GM18511 (cell line): ENCODE measurements at regions not wholly inside any gene's neighbourhood (a gene's known extent, or its start where the extent isn't known, plus 50 kb on each side); places are given as distances from the start of the nearest gene placed in this dataset.

ENCODE experiments used
- ATAC-seq: cut with Tn5 transposase; IDR thresholded peaks from one replicate; pipeline ENCODE4 v1.9.1; 2021; ENCODE audit warnings: mild to moderate bottlenecking, moderate library complexity; ENCODE audit not compliant: unreplicated experiment

DNA sequence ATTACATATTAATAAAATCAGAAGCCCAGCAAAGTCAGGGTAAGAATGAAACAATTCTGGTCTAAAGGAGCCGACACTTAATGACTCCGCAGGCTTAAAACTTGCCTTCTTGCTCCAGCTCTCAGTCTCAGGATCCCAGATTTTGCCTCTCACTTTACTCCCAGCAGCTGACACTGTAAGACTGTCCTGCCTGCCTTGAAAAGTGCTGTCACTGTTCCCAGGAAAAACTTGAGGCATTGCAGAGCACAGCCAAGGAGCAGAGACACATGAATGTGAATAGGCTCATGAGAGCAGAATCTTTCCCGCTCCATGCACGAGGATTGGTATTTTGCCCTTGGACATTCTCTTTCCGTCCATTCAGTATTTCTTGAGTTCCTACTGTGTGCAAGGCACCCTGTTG, 457.6 kb upstream of the ZFHX3 start:
- no peak for ATAC-seq

DNA sequence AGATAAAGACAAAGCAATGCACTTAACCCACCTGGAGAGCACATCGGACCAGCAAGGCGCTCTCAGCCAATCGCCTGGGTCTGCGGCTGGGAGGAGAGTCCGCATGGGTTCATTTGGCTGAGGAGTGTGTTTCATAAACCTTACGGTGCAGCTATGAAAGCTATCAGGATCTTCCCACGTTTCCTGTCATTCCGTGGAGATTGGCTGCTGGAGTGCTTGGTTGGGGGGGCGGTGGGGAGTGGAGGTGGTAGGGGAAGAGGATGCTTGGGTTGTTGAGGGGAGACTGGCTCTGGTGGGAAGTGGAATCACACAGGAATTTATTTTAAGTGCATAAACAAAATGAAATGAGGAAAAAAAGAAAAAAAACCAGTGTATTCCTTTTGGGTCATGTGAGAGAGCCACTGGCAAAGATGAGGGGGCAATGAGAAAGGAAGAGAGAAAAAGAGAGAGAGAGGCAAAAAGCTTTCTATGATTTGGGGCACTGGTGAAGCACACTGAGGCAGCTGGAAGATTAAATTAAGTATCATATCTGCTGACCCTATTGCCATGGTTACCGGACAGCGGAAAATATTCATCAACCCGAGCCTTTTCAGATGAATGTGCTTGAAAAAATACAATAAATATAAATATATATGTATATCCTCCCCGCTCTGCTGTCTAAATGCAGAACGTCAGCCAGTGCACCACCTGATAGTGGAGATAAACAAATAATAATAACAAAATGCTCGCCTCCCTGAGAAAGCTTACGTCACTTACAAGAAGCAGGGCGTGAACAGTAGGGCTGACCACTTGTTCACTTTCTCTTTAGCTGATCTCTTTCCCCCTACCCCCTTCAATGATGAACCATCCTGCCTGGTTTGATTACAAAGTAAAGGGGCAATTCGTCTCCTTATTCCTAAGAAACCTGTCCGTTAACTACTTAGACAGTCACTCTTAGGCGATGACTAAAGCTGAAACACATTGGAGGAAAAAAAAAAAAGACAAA, 457.0 kb upstream of the ZFHX3 start:
- ATAC-seq, result no peak

DNA sequence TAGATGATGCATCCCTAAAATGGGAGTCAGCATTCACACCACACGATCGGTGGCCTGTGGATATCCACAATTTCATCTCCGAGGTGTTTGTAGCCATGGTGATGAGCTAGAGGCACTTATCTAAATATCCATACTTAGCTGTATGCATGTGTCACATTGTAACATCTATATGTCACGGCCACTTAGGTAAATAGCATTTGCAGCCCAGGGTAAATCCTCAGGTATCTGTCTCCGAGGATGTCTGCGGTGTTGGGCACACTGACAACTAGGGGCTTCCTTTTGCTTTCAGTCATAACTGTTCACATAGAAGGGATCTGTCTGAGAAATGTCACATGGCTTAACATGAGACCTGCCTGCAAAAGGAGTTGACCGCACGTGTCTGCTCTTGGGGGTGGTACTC, 455.2 kb upstream of the ZFHX3 start:
- ATAC-seq, result no peak

DNA sequence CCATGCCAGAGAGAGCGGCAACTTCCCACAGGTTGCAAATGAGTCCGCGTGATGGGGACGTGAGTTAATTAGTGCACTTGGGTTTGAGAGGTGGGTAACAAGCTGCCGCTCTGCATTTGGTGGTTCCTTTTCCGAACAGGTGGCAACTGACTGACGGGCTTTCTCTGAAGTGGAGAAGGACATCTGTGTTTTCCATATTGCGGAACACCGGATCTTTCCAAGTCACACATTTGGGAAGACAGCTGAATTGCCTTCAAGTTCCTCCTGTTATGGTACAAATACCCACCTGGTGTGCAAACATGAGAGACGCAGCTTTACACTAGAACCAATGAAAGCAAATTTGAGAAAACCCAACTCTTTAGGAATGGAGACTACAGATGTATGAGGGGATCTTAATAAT, 451.3 kb upstream of the ZFHX3 start:
- ATAC-seq, result no peak

DNA sequence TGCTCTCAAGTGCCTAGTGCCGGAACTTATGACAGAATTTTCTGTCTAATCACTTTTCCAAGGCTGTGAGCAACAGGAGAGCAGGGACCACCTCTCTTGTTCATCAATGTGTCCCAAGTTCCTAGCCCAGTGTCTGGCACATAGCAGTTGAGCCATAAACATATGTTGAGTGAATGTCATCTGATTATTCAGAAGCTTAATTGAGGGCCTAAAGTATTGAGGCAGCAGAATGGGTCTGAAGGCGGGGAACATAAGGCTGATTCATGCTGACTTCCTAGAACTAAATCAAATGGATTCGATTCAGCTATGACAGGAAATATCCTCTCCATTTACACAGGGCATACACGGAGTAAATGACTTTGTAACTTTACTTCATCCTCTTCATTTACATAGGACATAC, 438.0 kb upstream of the ZFHX3 start:
- no peak for ATAC-seq

DNA sequence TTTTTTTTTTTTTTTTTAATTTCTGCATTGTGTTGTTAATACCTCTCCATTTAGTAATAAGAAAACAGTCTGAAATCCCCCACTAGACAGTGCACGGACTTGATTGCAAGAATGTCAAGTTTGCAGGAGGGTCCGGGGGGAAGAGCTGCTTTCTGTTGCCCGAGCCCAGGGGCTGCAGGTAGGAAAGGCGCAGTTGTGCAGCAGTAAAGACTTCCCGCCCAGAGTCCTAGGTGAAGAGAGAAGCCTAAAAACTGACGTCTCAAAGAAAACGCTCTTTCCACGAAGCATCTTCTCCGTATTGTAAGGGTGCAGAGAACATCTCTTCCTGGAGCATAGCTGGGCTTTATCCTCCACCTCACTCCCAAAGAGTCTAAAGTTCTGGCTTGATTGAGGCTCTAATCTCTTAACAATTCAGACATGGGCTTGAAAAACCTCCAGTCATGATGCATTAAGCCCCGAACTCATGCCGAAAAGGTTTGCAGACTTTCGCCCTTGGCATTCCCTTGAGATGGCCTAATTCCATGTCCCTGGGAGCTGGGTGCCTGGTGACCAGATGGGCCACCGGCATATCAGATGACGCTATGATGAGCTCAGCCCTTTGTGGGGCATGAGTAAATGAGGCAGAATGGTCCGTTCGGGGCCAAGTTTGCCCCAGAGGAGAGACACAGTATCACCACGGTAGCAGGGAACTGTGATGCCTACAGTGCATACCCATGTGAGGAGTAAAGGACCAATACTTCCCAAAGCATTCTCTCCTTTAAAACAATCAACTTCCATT, 436.2 kb upstream of the ZFHX3 start:
- no peak for ATAC-seq

DNA sequence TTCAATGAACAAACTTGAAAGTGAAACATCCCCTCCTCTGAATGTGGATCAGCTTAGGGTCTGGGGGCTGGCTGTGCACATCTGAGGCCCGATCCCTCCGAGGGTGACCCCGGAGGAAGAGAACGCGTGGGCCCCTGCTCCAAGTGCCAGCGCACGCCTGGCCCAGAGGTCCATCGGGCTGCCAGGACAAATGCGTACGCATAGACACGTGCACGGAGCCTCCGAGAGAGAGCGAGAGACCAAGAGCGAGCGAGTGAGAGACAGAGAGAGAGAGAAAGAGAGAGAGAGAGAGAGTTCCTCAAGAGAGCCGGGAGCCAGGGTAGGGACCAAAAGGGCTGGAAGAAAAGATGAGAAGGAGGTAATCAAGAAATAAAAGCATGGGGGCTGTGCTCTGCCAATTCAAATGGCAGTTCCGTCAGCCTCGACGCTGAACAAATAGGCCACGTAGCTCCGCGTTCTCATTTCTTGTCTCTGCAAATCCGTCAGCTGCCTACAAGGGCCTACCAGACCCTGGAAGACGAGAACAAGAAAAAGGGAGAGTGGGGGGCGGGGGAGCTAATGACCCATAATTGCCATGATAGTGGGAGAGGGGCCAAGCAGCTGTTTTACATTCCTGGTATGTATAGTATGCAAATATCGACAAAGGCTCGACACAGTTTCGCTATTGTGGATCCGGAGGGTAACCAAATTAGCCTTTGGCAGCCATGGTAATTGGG, 435.3 kb upstream of the ZFHX3 start:
- no peak for ATAC-seq

DNA sequence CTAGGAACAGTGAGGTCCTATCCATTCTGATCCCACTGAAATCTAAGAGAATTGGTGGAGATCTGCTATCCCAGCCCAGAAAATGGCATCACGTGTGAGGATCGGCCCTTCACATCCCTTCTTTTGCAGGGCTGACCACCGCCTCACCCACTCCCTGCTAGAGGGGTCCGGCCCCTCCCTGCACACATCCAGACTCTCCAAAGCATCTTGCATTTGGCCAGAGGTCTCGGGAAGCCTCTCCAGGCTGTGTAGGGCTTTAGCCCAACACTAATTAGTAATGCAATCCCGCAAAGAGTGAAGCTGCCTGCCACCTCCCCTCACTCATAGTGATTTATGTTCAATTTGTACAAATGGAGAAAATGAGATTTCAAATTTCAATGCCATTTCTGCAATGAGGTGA, 434.4 kb upstream of the ZFHX3 start:
- no peak for ATAC-seq

DNA sequence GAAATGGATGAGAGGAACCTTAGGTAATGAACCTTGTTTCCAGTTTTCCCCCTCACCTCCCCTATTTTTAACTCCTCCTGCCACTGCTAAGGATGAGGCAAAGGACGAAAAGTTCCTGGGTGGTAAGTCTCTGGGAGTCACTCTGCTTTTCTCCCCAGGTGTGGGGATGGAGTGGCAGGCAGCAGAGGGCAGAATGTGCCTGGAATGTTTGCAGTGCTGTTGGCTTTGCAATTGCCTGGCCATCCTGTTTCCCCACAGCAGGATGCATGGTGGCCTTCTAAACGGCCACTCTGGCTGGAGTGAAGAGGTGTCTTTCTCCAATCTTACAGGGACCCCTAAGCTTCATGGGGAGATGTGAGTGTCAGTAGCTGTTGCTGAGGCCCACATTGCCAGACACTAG, 432.5 kb upstream of the ZFHX3 start:
- no peak for ATAC-seq

DNA sequence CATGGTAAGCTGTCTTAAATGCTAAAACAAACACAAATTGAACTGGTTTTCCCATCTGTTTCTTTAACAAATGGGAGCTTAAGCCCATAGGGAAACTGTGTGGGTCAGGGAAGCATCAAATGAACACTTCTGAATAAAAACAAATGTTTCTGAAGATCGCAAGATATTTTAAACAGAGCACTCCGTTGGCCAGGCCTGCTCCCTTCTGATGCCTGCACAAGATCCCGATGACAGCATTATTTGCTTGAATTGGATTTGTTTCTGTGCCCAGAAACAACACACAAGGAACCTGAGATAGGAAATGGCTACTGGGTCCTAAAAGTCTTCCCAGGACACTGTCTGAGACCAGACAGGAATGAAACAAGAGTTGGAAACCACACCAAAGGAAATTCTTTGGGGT, 425.8 kb upstream of the ZFHX3 start:
- ATAC-seq, result no peak

DNA sequence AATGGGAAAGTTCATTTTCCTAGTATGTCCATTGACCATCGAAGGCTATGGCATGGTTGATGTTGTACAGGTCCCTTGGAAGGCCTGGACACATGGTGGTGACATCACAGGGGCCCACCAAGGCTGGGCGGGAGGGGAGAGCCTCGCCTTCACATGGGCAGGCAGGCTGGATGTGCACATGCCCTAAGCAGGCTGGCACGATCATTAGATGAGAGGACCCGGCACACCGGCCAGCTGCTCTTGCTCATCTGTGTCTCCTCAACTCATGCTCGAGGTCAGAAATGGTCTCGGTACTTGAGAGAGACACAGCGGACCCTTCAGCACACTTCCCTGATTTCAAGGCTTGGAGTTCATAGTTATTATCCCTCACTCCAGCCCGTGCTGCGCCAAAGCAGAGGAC, 416.9 kb upstream of the ZFHX3 start:
- ATAC-seq, result no peak

DNA sequence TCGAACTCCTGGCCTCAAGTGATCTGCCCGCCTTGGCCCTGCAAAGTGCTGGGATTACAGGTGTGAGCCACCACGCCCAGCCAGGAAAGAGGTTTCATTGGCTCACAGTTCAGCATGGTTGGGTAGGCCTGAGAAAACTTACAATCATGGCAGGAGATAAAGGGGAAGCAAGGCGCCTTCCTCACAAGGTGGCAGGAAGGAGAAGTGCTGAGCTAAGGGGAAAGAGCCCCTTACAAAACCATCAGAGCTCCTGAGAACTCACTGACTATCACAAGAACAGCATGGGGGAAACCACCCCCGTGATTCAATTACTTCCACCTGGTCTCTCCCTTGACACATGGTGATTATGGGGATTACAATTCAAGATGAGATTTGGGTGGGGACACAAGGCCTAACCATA, 411.7 kb upstream of the ZFHX3 start:
- ATAC-seq, result no peak

DNA sequence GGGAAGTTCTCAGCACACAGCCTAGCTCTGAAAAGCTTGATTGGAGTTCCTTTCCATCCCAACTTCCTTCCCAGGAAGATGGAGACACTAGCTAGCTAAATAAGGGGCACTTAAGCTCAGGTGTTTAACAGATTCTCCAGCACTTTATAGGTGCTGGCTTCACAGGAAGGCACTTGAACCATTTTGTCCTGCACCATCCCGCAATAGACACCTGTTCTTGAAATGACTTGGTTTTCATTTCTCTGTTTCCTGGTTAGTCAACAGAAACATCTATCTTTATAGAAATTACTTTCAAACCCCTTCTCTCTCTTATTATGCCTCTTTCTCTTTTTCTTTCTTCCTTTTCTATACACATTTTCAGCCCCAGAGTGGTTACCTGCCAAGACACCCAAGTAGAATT, 409.9 kb upstream of the ZFHX3 start:
- no peak for ATAC-seq

DNA sequence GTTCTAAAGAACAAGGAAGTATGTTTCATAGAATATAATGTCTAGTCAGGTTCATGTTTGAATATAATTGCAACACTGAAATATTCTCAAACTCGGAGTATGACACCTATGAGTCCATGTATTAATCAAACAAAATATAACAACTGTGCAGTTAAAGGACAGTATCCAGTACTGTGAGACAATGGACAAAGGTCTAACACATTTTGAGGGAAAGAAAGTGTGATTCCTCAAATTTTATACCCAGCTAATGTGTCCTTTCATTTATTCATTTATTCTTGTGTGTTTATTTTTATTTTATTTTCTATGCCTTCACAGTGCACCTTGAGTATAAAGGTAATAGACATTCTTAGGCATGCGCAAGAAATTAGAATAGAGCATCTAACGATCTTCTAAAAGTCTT, 401.0 kb upstream of the ZFHX3 start:
- no peak for ATAC-seq

DNA sequence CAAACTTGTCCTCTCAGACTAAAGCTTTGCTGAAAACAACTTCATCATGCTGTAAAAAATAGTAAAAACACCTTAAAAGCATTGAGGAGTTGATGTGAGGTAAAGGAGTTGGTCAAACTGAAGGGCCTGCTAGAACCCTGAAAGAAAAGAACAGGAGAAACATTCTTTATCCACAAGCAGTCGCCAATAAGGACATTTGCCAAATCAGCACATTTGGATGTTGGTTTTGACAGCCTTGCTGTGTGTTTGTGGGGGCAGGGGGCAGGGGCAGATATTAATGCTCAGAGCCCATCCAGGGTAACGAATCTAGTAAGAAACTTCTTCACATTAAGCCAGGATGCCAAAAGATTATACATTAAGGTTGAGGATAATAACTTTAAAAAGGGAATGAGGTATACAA, 399.9 kb upstream of the ZFHX3 start:
- no peak for ATAC-seq

DNA sequence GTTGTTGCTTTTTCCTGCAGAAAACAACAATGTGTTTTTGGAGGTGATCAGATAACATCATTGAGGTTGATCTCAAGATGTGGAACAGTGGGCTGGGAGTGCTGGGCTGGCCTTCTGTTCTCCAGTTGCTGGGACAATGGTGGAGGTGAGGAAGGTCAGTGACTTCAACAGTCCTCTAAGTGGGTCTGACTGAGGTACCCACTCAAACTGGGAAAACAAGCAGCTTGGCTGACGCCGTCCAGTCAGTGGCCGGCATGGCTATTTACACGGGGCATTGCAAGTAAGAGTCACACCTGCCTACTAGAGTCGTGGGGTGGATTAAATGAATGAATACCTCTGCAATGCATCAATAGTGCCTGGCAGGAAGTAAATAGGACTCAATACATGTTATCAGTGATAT, 386.7 kb upstream of the ZFHX3 start:
- ATAC-seq, result no peak

DNA sequence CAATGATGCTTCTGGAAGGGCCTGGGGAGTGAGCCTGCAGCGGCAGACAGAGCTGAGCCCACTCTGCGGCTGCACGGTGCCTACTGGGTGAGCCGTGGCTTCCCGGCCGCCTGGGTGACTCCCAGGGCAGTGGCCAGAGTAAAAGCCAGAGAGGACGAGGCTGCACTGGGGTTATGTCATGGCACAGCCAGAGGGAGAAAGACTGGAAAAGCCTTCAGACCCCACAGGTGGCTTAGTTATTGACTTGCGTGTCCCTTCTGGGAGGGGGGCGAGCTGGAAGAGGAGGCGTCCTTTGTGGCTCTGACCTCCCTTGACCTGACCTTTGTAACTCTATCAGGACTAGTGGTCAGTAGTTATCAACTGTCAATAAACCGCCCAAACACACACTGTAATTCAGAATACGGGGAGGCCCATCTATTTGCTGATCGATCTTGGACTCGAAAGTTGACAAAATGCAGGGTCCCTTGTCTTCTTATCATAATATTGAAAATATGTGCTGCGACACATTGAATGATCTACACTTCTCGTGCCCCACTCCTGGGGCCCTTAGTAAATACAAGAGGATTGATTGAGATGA, 385.9 kb upstream of the ZFHX3 start:
- no peak for ATAC-seq

DNA sequence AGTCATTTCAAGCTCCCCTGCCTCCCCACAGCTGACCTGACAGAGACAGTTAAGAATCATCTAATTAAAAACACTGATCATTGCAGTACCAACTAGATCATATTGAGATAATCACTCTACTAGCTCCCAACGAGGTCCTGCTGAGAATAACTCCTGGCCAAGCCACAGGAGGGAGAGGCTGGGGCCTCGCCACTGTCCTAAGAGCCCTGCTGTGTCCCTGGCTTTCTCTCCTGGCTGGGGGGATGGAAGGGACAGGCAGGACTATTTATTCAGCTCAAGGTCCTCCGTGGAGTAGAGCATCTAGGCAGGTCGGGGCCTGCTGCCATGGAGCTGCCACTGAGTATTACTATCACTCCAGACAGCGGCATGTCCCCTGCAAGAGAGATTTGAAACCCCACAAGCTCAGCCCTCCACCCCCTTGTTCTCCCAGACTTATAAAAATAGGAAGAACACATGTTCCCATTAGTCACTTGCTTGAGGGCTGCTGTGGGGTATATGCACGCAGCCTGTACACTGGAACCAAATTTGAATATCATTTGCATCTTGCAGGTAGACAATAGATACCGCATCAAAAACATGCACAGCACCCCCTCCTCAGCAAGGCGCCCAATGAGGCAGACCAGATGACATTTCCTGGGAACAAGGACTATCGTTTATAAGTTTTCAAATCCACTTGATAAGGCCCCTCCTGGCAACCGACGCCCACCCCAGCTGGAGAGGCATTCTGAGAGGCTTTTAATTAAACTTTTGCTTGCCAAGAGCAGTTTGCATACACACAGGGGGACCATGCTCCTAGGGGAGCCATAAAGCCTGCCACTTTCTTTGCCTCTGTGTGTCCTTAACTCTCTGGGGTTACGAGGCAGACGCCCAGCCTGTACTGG, 385.2 kb upstream of the ZFHX3 start:
- ATAC-seq, result no peak

DNA sequence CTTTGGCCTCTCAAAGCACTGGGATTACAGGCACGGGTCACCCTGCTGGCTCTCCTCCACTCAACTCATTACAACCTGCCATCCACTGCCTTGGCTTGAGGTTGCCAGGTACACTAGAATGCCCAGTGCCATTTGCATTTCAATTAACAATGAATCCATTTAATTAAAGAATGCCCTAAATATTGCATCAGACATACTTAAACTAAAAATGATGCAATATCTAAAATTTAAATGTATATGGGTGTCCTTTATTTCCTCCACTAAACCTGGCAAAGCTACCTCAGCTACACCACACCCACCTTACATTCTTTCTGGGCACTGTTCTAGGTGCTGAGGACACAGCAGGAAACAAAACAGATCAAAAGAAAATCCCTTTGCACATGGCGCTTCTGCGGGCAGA, 382.2 kb upstream of the ZFHX3 start:
- no peak for ATAC-seq

DNA sequence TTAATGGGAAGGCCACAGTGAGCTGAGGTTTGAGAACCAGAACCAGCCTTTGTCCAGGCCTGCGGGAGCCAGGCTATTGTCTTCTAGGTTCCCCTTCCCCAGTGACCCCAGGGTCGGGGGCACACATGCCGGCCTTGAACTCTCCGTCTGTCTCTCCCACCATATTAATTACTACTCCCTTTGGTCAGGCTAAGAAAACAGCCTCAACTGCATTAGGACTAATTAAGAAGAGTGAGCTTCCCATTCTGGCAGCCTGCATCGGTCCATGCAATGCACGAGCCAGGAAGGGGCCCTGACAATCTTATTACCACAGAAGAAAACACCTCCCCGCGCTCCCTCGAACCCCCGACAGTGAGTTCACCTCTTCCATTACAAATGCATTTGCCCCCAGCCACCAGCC, 380.2 kb upstream of the ZFHX3 start:
- no peak for ATAC-seq
